Aorta (tissue), 5 donors: ENCODE measurements at regions not wholly inside any gene's neighbourhood (a gene's known extent, or its start where the extent isn't known, plus 50 kb on each side); places are given as distances from the start of the nearest gene placed in this dataset.

ENCODE experiments used
- ATAC-seq: fragments of 200-7000 bp; cut with Tn5 transposase; one replicate; pipeline ENCODE4 v1.9.1; 2022; ENCODE audit warnings: moderate library complexity; ENCODE audit not compliant: low FRiP score
- DNase-seq, 2 donors: peaks; one replicate each; pipeline ENCODE4 v3.0.0-alpha.2; 2020
- H3K27ac ChIP-seq, 2 donors: one replicate each; pipeline ENCODE4 v1.5.1; 2013; ENCODE audit warnings: low read length in 2 of 2, mild to moderate bottlenecking in 2 of 2, moderate library complexity in 2 of 2, control low read depth in 1 of 2, inconsistent platforms in 1 of 2, low read depth in 1 of 2
- H3K27me3 ChIP-seq, 2 donors: one replicate each; pipeline ENCODE4 v1.6.1; 2013; ENCODE audit warnings: control low read depth in 1 of 2, low read length in 1 of 2, mild to moderate bottlenecking in 1 of 2, moderate library complexity in 1 of 2; ENCODE audit not compliant: insufficient read depth in 2 of 2, control insufficient read depth in 1 of 2
- H3K36me3 ChIP-seq, 2 donors: one replicate each; pipeline ENCODE4 v1.6.1; 2013; ENCODE audit warnings: control low read depth in 1 of 2, low read length in 1 of 2, mild to moderate bottlenecking in 1 of 2; ENCODE audit not compliant: insufficient read depth in 2 of 2, control insufficient read depth in 1 of 2
- H3K4me1 ChIP-seq, 2 donors: one replicate each; pipeline ENCODE4 v1.6.1; 2013; ENCODE audit warnings: low read length in 2 of 2, control low read depth in 1 of 2, mild to moderate bottlenecking in 1 of 2, moderate library complexity in 1 of 2; ENCODE audit not compliant: insufficient read depth in 2 of 2, control insufficient read depth in 1 of 2
- H3K4me3 ChIP-seq, 2 donors: one replicate each; pipeline ENCODE4 v1.5.1; 2013; ENCODE audit warnings: low read length in 2 of 2, control low read depth in 1 of 2, mild to moderate bottlenecking in 1 of 2
- H3K9me3 ChIP-seq: one replicate; pipeline ENCODE4 v1.6.1; 2013; ENCODE audit warnings: mild to moderate bottlenecking, low read length; ENCODE audit not compliant: control insufficient read depth
- WGBS, 2 donors: extraction: QIAGEN DNeasy Blood & Tissue Kit; methylation state at CpG; one replicate each; pipeline ENCODE4 v1.1.7; 2013; 5-methylcytosine and 5-hydroxymethylcytosine counted together
- intact Hi-C, 2 donors: fragments of 100-400 bp; cut with DNase I; formaldehyde crosslinking; loops; one replicate each; pipeline versions ENCODE4 v1.14.2 to v1.15.0; 2022
- donor health status: healthy with polysubstance abuse.
- donor health status: Bipolar disorder and iron deficiency.
- donor health status: DM: no; HTN: no; CAD: no.
- donor health status: DM: no; HTN: no; CAD: no.
- donor health status: DM: yes; HTN: yes; CAD: no.

DNA sequence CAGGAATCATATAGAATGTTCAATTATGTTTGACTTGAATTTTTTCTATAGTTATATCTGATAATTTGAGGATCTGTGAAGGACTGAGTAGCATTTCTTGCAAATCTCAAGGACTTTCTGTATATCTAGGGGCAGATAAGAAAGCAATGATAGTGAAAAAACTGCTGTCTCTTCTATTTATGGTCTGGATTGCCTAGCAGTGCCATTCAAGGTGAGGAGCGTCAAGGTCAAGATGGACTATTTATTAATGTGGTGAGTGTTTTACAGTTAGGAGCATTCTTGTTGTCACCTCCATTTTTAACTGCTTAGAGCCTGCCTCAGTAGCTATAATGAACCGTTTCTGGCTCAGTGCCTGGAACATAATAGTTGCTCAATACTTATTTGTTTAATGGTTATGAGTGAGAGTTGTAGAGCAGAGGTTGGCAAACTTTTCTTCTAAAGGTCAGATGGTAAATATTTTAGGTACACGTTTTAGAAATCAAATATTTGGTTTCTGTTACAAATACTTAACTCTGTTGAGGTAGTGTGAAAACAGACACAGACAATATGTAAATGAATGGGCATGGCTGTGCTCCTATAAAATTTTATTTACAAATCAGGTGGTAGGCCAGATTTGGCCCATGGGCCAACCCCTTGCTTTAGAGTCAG, 523.2 kb upstream of the IGFBP7 start:
- DNase-seq (no peak), ATAC-seq (no peak)
- intact Hi-C loops: no loop called here
- H3K4me3 ChIP-seq: no peak overlapping the region
- 63 to 68% methylated on average over 3 of the region's 3 CpGs for WGBS, 2 donors
- H3K36me3 ChIP-seq: no peaks in the 10 kb centered on the region
- H3K4me1 ChIP-seq: no peaks in the 10 kb centered on the region
- H3K27ac ChIP-seq: no peak overlapping the region
- H3K27me3 ChIP-seq: no peaks in the 10 kb centered on the region
- no peaks in the 10 kb centered on the region for H3K9me3 ChIP-seq

DNA sequence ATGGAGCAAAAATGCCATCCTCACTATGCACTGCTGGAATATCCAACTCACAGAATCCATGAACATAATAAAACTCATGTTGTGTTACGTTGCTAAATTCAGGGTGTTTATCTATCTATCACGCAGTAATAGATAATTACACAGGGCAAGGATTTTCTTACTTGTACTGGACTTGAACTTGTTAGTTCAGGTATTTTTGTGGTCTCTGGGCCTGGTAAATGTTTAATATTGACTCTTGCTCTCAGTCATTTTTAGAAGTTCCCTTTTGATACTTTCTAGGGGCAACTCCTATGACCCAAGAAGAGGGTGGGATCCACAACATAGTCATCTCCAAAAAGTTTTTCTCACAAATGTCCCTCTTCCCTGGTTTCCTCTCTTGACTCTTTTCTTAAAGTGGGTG, 522.4 kb upstream of the IGFBP7 start:
- Histone ChIP-seq H3K36me3 (no peaks in the 10 kb centered on the region), H3K27ac (no peak overlapping the region), H3K4me1 (no peaks in the 10 kb centered on the region), H3K9me3 (no peaks in the 10 kb centered on the region), H3K27me3 (no peaks in the 10 kb centered on the region), H3K4me3 (no peak overlapping the region)
- DNase-seq: no peak
- WGBS, 2 donors: 92 to 93% methylated on average over 2 of the region's 2 CpGs
- intact Hi-C loops: no loop called here
- ATAC-seq: no peak

DNA sequence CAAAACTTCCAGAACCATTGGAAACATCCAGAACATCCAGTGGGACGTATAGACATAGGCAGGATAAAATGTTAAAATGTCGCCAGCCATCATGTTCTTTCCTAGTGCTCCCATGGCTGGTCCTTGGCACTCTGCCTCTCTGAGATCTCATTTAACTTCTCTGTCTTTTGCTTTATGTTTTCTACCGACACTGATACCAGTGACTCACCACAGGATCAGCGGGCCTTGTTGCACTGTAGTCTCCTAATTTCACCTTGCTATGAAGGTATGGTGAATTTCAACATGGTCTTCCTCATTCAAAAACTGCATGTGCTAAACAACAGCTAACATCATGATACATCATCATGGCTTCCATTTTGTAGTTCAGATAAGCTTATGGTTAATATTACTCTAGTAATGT, 521.0 kb upstream of the IGFBP7 start:
- WGBS, 2 donors: 85 to 88% methylated on average over 4 of the region's 4 CpGs
- intact Hi-C loops: no loop called here
- no peak for DNase-seq

GRCh38 chr4:57628004-57628403, 517.8 kb upstream of the IGFBP7 start:
- no peak overlapping the region for H3K27ac ChIP-seq
- peaks cover 5% of the 10 kb centered on the region for H3K9me3 ChIP-seq
- H3K4me1 ChIP-seq: no peaks in the 10 kb centered on the region
- no peaks in the 10 kb centered on the region for H3K36me3 ChIP-seq
- no peak overlapping the region for H3K4me3 ChIP-seq
- H3K27me3 ChIP-seq: no peaks in the 10 kb centered on the region
- ATAC-seq (no peak), DNase-seq (no peak)
- intact Hi-C loops: no loop called here
- 76 to 81% methylated on average over 5 of the region's 5 CpGs for WGBS, 2 donors

More for the DNA sequence above, 521.0 kb upstream of the IGFBP7 start:
- Histone ChIP-seq H3K27me3 (no peaks in the 10 kb centered on the region), H3K36me3 (no peaks in the 10 kb centered on the region), H3K4me1 (no peaks in the 10 kb centered on the region), H3K4me3 (no peak overlapping the region), H3K27ac (no peak overlapping the region), H3K9me3 (no peaks in the 10 kb centered on the region)
- no peak for ATAC-seq

- H3K27ac ChIP-seq: no peak overlapping the region
- no peak overlapping the region for H3K4me3 ChIP-seq
- intact Hi-C loops: no loop called here
- no peaks in the 10 kb centered on the region for H3K4me1 ChIP-seq
- H3K9me3 ChIP-seq: no peaks in the 10 kb centered on the region
- H3K27me3 ChIP-seq: no peaks in the 10 kb centered on the region
- DNase-seq (no peak), ATAC-seq (no peak)
- no peaks in the 10 kb centered on the region for H3K36me3 ChIP-seq
- WGBS, 2 donors: 46 to 57% methylated on average over 5 of the region's 5 CpGs
Measured at GRCh38 chr4:57614257-57614932, 504.2 kb upstream of the IGFBP7 start.

GRCh38 chr4:57612279-57612678, 502.1 kb upstream of the IGFBP7 start:
- DNase-seq (no peak), ATAC-seq (no peak)
- Histone ChIP-seq H3K36me3 (no peaks in the 10 kb centered on the region), H3K9me3 (no peaks in the 10 kb centered on the region), H3K4me3 (no peak overlapping the region), H3K27ac (no peak overlapping the region), H3K4me1 (no peaks in the 10 kb centered on the region), H3K27me3 (no peaks in the 10 kb centered on the region)
- intact Hi-C loops: no loop called here
- WGBS, 2 donors: 28 to 35% methylated on average over 2 of the region's 2 CpGs

DNA sequence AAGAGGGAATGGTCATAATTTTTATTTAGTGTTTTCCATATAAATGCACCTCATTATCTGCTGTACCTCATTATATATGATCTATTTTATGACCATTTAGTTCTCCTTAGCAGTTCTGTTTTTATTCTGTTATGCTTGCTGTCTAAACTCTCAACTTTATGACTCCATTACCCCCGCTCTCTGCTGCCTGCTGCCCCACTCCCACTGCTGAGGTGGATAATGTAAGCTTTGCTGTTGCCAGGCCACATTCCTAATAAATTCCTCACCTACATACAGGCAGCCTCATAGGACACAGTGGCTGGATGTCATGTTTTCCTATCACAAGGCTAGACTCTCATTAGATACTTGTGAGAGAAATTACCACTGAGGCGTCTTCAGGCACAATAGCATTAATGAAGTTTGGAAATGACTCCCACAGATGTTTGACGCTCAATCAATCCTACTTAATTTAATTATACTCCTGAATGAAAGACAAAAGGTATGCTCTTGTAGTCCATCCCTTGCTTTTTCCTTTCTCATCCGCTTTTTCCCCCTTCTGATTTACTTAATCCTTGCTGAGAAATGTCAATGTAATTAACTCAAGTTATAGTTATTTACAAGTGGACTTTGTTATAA, 497.5 kb upstream of the IGFBP7 start:
- Histone ChIP-seq H3K9me3 (no peaks in the 10 kb centered on the region), H3K4me1 (no peaks in the 10 kb centered on the region), H3K27ac (no peak overlapping the region), H3K36me3 (no peaks in the 10 kb centered on the region), H3K27me3 (no peaks in the 10 kb centered on the region), H3K4me3 (no peak overlapping the region)
- no peak for DNase-seq
- intact Hi-C loops: no loop called here
- ATAC-seq: no peak
- WGBS, 2 donors: 77 to 80% methylated on average over 4 of the region's 4 CpGs

DNA sequence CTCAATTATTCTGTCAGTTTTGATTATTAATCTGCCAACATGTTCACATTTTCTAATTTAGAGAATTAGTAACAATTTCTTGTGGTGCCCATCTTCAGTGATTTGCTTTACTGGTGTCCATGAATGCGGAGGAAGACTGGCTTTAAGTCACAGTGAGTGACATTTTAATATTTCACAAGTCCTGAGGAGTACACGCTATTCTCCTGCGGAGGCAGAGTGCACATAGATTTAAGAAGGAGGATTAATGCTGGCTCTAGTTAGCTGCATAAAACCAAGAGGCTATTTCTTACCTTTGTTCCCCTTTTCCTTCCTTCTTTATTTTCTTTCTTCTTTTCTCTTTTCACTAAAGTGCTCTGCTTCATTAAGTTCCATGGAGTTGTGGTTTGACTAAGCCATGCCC, 495.2 kb upstream of the IGFBP7 start:
- Histone ChIP-seq H3K4me3 (no peak overlapping the region), H3K27me3 (no peaks in the 10 kb centered on the region), H3K4me1 (no peaks in the 10 kb centered on the region), H3K36me3 (no peaks in the 10 kb centered on the region), H3K9me3 (peaks cover 2% of the 10 kb centered on the region), H3K27ac (no peak overlapping the region)
- no peak for ATAC-seq
- 84 to 88% methylated on average over 3 of the region's 3 CpGs for WGBS, 2 donors
- intact Hi-C loops: no loop called here
- no peak for DNase-seq

DNA sequence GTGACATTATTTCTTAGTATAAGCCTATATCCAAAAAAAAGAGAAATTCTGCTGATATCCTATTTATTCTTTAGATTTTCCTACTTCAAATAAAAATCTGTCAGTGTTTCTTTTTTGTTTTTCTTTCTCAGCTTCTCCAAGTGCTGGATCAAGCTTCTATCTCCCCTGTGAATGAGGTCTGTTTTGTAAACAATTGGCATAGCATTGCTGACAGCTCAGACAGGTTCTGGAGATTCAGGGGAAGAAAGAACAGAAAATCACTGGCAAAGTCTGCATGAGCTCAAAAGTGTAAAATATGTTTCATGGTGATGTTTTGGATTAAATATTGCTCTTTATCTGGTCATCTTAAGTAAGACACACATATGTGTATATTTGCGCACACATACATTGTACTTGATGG, 492.0 kb upstream of the IGFBP7 start:
- Histone ChIP-seq H3K9me3 (peaks cover 2% of the 10 kb centered on the region), H3K36me3 (no peaks in the 10 kb centered on the region), H3K4me3 (no peak overlapping the region), H3K27ac (no peak overlapping the region), H3K27me3 (no peaks in the 10 kb centered on the region), H3K4me1 (no peaks in the 10 kb centered on the region)
- DNase-seq (no peak), ATAC-seq (no peak)
- 95 to 97% methylated on average over 1 of the region's 1 CpG for WGBS, 2 donors
- intact Hi-C loops: no loop called here
